HEK293 (cell line): ENCODE measurements at regions not wholly inside any gene's neighbourhood (a gene's known extent, or its start where the extent isn't known, plus 50 kb on each side); places are given as distances from the start of the nearest gene placed in this dataset.

Experiments
- CTCF ChIA-PET: fragments of 350-600 bp; formaldehyde crosslinking; extraction: SDS; loops from one replicate; lab custom pipeline; 2021; ENCODE audit warnings: antibody characterized with exemption; lab: Yijun Ruan, JAX
- POLR2A ChIA-PET: fragments of 300-600 bp; formaldehyde crosslinking; extraction: SDS; loops from one replicate; lab custom pipeline; 2020; ENCODE audit warnings: antibody characterized with exemption, inconsistent platforms; lab: Yijun Ruan, JAX
- H3K27ac ChIP-seq: fragments of 200-500 bp; sonication (Bioruptor generic); 2 replicates; pipeline ENCODE4 v1.5.1; 2014; ENCODE audit warnings: low read depth, low read length, control low read depth, inconsistent platforms; ENCODE audit errors: extremely low read depth
- H3K36me3 ChIP-seq, 2 experiments: fragments of 200-500 bp in 1 of 2; sonication (Bioruptor generic) in 1 of 2; 1 replicate in 1 of 2; 2 replicates in 1 of 2; pipeline ENCODE4 v1.5.1; 2014 to 2017; ENCODE audit warnings: inconsistent platforms in 2 of 2, low read length in 2 of 2; ENCODE audit not compliant: control insufficient read depth in 2 of 2, insufficient read depth in 1 of 2
- H3K4me1 ChIP-seq: fragments of 200-500 bp; sonication (Bioruptor generic); 2 replicates; pipeline ENCODE4 v1.5.1; 2014; ENCODE audit warnings: mild to moderate bottlenecking, low read length, inconsistent platforms; ENCODE audit not compliant: control insufficient read depth, insufficient read depth
- H3K4me3 ChIP-seq: 2 replicates; pipeline ENCODE4 v1.5.1; 2011; ENCODE audit warnings: low read depth, mild to moderate bottlenecking, control low read depth, low read length, moderate library complexity
- H3K9me3 ChIP-seq: fragments of 200-500 bp; sonication (Bioruptor generic); 2 replicates; pipeline ENCODE4 v1.5.1; 2014; ENCODE audit warnings: low read depth, low read length, inconsistent platforms; ENCODE audit not compliant: control insufficient read depth, insufficient read depth
- HOXC10 ChIP-seq: sonication (generic); formaldehyde crosslinking; IDR thresholded peaks from 2 replicates; pipeline ENCODE4 v1.8.1; 2023; ENCODE audit warnings: mild to moderate bottlenecking, missing genetic modification reagents
- KLF7 ChIP-seq: fragments of 450-650 bp; formaldehyde crosslinking; IDR thresholded peaks from 2 replicates; pipeline ENCODE4 v1.5.1; 2016; ENCODE audit warnings: missing biosample characterization, missing genetic modification characterization, borderline replicate concordance
- OVOL3 ChIP-seq: fragments of 450-650 bp; formaldehyde crosslinking; IDR thresholded peaks from 2 replicates; pipeline ENCODE4 v1.5.1; 2016; ENCODE audit warnings: missing biosample characterization, missing genetic modification characterization
- ZEB2 ChIP-seq: fragments of 450-650 bp; formaldehyde crosslinking; IDR thresholded peaks from 2 replicates; pipeline ENCODE4 v1.5.1; 2016; ENCODE audit warnings: missing biosample characterization, missing genetic modification characterization
- ZFP3 ChIP-seq: fragments of 450-650 bp; formaldehyde crosslinking; IDR thresholded peaks from 2 replicates; pipeline ENCODE4 v1.5.1; 2016; ENCODE audit warnings: low read depth, missing biosample characterization, missing genetic modification characterization
- ZNF239 ChIP-seq: fragments of 450-650 bp; formaldehyde crosslinking; IDR thresholded peaks from 2 replicates; pipeline ENCODE4 v1.5.1; 2016; ENCODE audit warnings: missing biosample characterization, missing genetic modification characterization
- ZNF354C ChIP-seq: fragments of 450-650 bp; formaldehyde crosslinking; IDR thresholded peaks from 2 replicates; pipeline ENCODE4 v1.5.1; 2016; ENCODE audit warnings: missing biosample characterization, missing genetic modification characterization, low read depth, borderline replicate concordance
- ZNF366 ChIP-seq: fragments of 450-650 bp; formaldehyde crosslinking; conservative IDR thresholded peaks from 2 replicates; pipeline ENCODE4 v1.5.1; 2016; ENCODE audit warnings: missing biosample characterization, missing genetic modification characterization
- ZNF544 ChIP-seq: fragments of 450-650 bp; formaldehyde crosslinking; IDR thresholded peaks from 2 replicates; pipeline ENCODE4 v1.5.0; 2017; ENCODE audit warnings: missing biosample characterization, missing genetic modification characterization
- ZNF549 ChIP-seq: fragments of 450-650 bp; IDR thresholded peaks from 2 replicates; pipeline ENCODE4 v1.5.1; 2018; ENCODE audit warnings: missing biosample characterization, missing genetic modification characterization, mild to moderate bottlenecking, inconsistent platforms, moderate library complexity
- ZNF558 ChIP-seq: fragments of 450-650 bp; formaldehyde crosslinking; IDR thresholded peaks from 2 replicates; pipeline ENCODE4 v1.5.1; 2016; ENCODE audit warnings: missing biosample characterization, missing genetic modification characterization
- ZNF664 ChIP-seq: fragments of 450-650 bp; formaldehyde crosslinking; IDR thresholded peaks from 2 replicates; pipeline ENCODE4 v1.5.1; 2016; ENCODE audit warnings: missing biosample characterization, missing genetic modification characterization
- ZNF677 ChIP-seq: fragments of 450-650 bp; IDR thresholded peaks from 2 replicates; pipeline ENCODE4 v1.5.0; 2018; ENCODE audit warnings: missing biosample characterization, mild to moderate bottlenecking, missing genetic modification characterization, moderate library complexity
- ZNF785 ChIP-seq: fragments of 450-650 bp; formaldehyde crosslinking; IDR thresholded peaks from 2 replicates; pipeline ENCODE4 v1.5.1; 2016; ENCODE audit warnings: missing biosample characterization, missing genetic modification characterization
- ZNF792 ChIP-seq: fragments of 450-650 bp; formaldehyde crosslinking; IDR thresholded peaks from 2 replicates; pipeline ENCODE4 v1.5.1; 2016; ENCODE audit warnings: missing biosample characterization, missing genetic modification characterization
- TF ChIP-seq, protein P1 (sequence below): fragments of 450-650 bp; formaldehyde crosslinking; IDR thresholded peaks from 2 replicates; pipeline ENCODE4 v1.5.1; 2016; ENCODE audit warnings: missing biosample characterization, missing genetic modification characterization
- TF ChIP-seq, protein P2 (sequence below): fragments of 450-650 bp; formaldehyde crosslinking; conservative IDR thresholded peaks from 2 replicates; pipeline ENCODE4 v1.5.1; 2016; ENCODE audit warnings: low read depth, missing biosample characterization, missing genetic modification characterization
- TF ChIP-seq, protein P3 (sequence below): fragments of 450-650 bp; formaldehyde crosslinking; IDR thresholded peaks from 2 replicates; pipeline ENCODE4 v1.5.1; 2016; ENCODE audit warnings: missing biosample characterization, missing genetic modification characterization
- TF ChIP-seq, protein P4 (sequence below): fragments of 450-650 bp; formaldehyde crosslinking; IDR thresholded peaks from 2 replicates; pipeline ENCODE4 v1.5.1; 2017; ENCODE audit warnings: missing biosample characterization, mild to moderate bottlenecking, missing genetic modification characterization, moderate library complexity
- TF ChIP-seq, protein P5 (sequence below): fragments of 450-650 bp; formaldehyde crosslinking; IDR thresholded peaks from 2 replicates; pipeline ENCODE4 v1.5.1; 2016; ENCODE audit warnings: missing biosample characterization, missing genetic modification characterization, low read depth

DNA sequence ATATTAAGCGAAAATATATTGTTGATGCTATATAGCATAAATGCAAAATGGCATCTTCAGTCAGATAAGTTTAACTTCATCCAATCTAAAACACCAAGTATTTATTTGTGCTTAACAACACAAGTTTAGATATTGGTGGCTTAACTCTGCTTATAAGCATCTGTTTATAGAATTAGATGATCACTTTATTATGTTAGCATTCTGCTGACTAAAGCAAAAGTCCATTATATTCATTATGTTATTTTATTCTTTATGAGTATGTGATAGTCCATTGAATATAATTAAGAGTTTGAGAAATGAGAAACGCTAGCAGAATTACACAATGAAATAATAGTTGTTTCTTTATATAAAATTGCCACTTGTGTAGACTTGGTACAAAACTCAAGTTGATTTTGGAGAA lies 401.2 kb upstream of the CDH7 start (continued):
- TF ChIP-seq, protein P1, sequence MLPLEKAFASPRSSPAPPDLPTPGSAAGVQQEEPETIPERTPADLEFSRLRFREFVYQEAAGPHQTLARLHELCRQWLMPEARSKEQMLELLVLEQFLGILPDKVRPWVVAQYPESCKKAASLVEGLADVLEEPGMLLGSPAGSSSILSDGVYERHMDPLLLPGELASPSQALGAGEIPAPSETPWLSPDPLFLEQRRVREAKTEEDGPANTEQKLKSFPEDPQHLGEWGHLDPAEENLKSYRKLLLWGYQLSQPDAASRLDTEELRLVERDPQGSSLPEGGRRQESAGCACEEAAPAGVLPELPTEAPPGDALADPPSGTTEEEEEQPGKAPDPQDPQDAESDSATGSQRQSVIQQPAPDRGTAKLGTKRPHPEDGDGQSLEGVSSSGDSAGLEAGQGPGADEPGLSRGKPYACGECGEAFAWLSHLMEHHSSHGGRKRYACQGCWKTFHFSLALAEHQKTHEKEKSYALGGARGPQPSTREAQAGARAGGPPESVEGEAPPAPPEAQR (tag by site-specific recombination) = no peak
- TF ChIP-seq ZNF792 = no peak

DNA sequence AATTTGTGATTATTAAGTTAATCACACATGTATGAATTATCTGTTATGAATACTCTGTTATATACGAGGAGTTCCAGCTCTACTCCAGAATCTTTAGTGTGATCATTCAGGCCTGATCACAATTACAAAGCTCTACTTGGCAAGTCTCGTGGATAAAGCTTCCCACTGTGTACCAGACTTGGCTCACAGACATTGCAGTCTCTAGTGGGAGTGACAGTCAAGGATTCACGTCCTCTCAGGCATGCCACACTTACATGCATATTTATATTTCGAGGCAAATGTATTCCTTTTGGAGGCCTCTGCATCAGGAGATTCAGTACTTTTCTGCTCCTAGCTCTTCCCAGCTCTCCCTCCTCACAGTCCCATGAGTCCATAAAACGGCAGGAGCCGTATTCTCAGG lies 403.4 kb upstream of the CDH7 start:
- CTCF ChIA-PET = no interaction called here
- H3K4me3 ChIP-seq = no peak overlapping the region
- no peaks in the 10 kb centered on the region for H3K4me1 ChIP-seq
- TF ChIP-seq KLF7 (tag by site-specific recombination) (no peak), ZNF239 (tag by site-specific recombination) (no peak), ZFP3 (tag by site-specific recombination) (no peak), ZNF664 (no peak), ZNF549 (no peak), HOXC10 (CRISPR knock-in tag) (no peak), ZNF558 (tag by site-specific recombination) (no peak), ZNF544 (tag by site-specific recombination) (no peak), ZNF677 (no peak), ZNF785 (tag by site-specific recombination) (no peak), OVOL3 (tag by site-specific recombination) (no peak), ZEB2 (tag by site-specific recombination) (no peak), ZNF366 (tag by site-specific recombination) (no peak), ZNF354C (no peak)
- TF ChIP-seq, protein P2, sequence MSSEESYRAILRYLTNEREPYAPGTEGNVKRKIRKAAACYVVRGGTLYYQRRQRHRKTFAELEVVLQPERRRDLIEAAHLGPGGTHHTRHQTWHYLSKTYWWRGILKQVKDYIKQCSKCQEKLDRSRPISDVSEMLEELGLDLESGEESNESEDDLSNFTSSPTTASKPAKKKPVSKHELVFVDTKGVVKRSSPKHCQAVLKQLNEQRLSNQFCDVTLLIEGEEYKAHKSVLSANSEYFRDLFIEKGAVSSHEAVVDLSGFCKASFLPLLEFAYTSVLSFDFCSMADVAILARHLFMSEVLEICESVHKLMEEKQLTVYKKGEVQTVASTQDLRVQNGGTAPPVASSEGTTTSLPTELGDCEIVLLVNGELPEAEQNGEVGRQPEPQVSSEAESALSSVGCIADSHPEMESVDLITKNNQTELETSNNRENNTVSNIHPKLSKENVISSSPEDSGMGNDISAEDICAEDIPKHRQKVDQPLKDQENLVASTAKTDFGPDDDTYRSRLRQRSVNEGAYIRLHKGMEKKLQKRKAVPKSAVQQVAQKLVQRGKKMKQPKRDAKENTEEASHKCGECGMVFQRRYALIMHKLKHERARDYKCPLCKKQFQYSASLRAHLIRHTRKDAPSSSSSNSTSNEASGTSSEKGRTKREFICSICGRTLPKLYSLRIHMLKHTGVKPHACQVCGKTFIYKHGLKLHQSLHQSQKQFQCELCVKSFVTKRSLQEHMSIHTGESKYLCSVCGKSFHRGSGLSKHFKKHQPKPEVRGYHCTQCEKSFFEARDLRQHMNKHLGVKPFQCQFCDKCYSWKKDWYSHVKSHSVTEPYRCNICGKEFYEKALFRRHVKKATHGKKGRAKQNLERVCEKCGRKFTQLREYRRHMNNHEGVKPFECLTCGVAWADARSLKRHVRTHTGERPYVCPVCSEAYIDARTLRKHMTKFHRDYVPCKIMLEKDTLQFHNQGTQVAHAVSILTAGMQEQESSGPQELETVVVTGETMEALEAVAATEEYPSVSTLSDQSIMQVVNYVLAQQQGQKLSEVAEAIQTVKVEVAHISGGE (tag by site-specific recombination) = no peak
- TF ChIP-seq, protein P3, sequence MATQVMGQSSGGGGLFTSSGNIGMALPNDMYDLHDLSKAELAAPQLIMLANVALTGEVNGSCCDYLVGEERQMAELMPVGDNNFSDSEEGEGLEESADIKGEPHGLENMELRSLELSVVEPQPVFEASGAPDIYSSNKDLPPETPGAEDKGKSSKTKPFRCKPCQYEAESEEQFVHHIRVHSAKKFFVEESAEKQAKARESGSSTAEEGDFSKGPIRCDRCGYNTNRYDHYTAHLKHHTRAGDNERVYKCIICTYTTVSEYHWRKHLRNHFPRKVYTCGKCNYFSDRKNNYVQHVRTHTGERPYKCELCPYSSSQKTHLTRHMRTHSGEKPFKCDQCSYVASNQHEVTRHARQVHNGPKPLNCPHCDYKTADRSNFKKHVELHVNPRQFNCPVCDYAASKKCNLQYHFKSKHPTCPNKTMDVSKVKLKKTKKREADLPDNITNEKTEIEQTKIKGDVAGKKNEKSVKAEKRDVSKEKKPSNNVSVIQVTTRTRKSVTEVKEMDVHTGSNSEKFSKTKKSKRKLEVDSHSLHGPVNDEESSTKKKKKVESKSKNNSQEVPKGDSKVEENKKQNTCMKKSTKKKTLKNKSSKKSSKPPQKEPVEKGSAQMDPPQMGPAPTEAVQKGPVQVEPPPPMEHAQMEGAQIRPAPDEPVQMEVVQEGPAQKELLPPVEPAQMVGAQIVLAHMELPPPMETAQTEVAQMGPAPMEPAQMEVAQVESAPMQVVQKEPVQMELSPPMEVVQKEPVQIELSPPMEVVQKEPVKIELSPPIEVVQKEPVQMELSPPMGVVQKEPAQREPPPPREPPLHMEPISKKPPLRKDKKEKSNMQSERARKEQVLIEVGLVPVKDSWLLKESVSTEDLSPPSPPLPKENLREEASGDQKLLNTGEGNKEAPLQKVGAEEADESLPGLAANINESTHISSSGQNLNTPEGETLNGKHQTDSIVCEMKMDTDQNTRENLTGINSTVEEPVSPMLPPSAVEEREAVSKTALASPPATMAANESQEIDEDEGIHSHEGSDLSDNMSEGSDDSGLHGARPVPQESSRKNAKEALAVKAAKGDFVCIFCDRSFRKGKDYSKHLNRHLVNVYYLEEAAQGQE = no peak
- TF ChIP-seq, protein P4, sequence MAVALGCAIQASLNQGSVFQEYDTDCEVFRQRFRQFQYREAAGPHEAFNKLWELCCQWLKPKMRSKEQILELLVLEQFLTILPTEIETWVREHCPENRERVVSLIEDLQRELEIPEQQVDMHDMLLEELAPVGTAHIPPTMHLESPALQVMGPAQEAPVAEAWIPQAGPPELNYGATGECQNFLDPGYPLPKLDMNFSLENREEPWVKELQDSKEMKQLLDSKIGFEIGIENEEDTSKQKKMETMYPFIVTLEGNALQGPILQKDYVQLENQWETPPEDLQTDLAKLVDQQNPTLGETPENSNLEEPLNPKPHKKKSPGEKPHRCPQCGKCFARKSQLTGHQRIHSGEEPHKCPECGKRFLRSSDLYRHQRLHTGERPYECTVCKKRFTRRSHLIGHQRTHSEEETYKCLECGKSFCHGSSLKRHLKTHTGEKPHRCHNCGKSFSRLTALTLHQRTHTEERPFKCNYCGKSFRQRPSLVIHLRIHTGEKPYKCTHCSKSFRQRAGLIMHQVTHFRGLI (tag by site-specific recombination) = no peak
- TF ChIP-seq, protein P5, sequence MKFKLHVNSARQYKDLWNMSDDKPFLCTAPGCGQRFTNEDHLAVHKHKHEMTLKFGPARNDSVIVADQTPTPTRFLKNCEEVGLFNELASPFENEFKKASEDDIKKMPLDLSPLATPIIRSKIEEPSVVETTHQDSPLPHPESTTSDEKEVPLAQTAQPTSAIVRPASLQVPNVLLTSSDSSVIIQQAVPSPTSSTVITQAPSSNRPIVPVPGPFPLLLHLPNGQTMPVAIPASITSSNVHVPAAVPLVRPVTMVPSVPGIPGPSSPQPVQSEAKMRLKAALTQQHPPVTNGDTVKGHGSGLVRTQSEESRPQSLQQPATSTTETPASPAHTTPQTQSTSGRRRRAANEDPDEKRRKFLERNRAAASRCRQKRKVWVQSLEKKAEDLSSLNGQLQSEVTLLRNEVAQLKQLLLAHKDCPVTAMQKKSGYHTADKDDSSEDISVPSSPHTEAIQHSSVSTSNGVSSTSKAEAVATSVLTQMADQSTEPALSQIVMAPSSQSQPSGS (tag by site-specific recombination) = no peak
- POLR2A ChIA-PET = no interaction called here
- no peaks in the 10 kb centered on the region for H3K36me3 ChIP-seq
- no peak overlapping the region for H3K27ac ChIP-seq
- no peaks in the 10 kb centered on the region for H3K9me3 ChIP-seq
